PC-9 (cell line): ENCODE measurements at regions not wholly inside any gene's neighbourhood (a gene's known extent, or its start where the extent isn't known, plus 50 kb on each side); places are given as distances from the start of the nearest gene placed in this dataset.

ENCODE experiments used
- BruUV-seq: library from RNA; stranded (reverse); fragments of 400-500 nt; replicated peaks from 2 replicates; lab custom pipeline; 2021; lab: Mats Ljungman, UMichigan
- CTCF ChIA-PET: fragments of 300-600 bp; sonication (Branson Sonifier 250); formaldehyde crosslinking; loops from one replicate; lab custom pipeline; 2022; ENCODE audit warnings: antibody characterized with exemption; lab: Charles Lee
- POLR2A ChIA-PET: fragments of 300-600 bp; sonication (Branson Sonifier 250); formaldehyde crosslinking; loops from one replicate; lab custom pipeline; 2022; ENCODE audit warnings: antibody characterized with exemption; ENCODE audit not compliant: unreplicated experiment; lab: Charles Lee
- DNase-seq, 2 experiments: peaks; one replicate each; pipeline versions ENCODE4 v3.0.0 to v3.0.0-alpha.2; 2015 to 2022; ENCODE audit warnings: mixed read lengths in 1 of 2
- H2AFZ ChIP-seq: fragments of 200-600 bp; sonication (generic); 2 replicates; pipeline ENCODE4 v1.8.1; 2017; ENCODE audit warnings: antibody characterized with exemption
- H3F3A ChIP-seq: fragments of 200-600 bp; sonication (generic); 2 replicates; pipeline ENCODE4 v1.8.1; 2017; ENCODE audit warnings: antibody characterized with exemption, mild to moderate bottlenecking, low read depth; ENCODE audit not compliant: insufficient read depth
- H3K27ac ChIP-seq: fragments of 200-600 bp; sonication (generic); 2 replicates; pipeline ENCODE4 v1.6.1; 2016; ENCODE audit warnings: mixed run types
- H3K27me3 ChIP-seq: fragments of 200-600 bp; sonication (generic); 2 replicates; pipeline ENCODE4 v1.6.1; 2016; ENCODE audit warnings: low read depth, mixed run types; ENCODE audit not compliant: insufficient read depth
- H3K36me3 ChIP-seq: fragments of 200-600 bp; sonication (generic); 2 replicates; pipeline ENCODE4 v1.6.1; 2016; ENCODE audit warnings: low read depth, mixed run types
- H3K4me1 ChIP-seq: fragments of 200-600 bp; sonication (generic); replicated peaks from 2 replicates; pipeline ENCODE4 v1.6.1; 2016; ENCODE audit warnings: mixed run types; ENCODE audit not compliant: insufficient read depth
- H3K4me2 ChIP-seq: fragments of 200-600 bp; sonication (generic); 2 replicates; pipeline ENCODE4 v1.6.1; 2017; ENCODE audit warnings: mixed run types
- H3K4me3 ChIP-seq: fragments of 200-600 bp; sonication (generic); 2 replicates; pipeline ENCODE4 v1.6.1; 2016; ENCODE audit warnings: mixed run types
- H3K79me2 ChIP-seq: fragments of 200-600 bp; sonication (generic); 2 replicates; pipeline ENCODE4 v1.6.1; 2017; ENCODE audit warnings: low read depth, mixed run types
- H3K9me2 ChIP-seq: fragments of 200-600 bp; sonication (generic); 2 replicates; pipeline ENCODE4 v1.8.1; 2017; ENCODE audit warnings: mild to moderate bottlenecking; ENCODE audit not compliant: insufficient read depth
- H3K9me3 ChIP-seq: fragments of 200-600 bp; sonication (generic); 2 replicates; pipeline ENCODE4 v1.8.1; 2016; ENCODE audit warnings: low read depth; ENCODE audit not compliant: insufficient read depth
- H4K20me1 ChIP-seq: fragments of 200-600 bp; sonication (generic); 2 replicates; pipeline ENCODE4 v1.8.1; 2017; ENCODE audit not compliant: insufficient read depth
- EZH2 ChIP-seq: fragments of 200-600 bp; sonication (generic); IDR thresholded peaks from 2 replicates; pipeline ENCODE4 v1.8.0; 2017; ENCODE audit warnings: antibody characterized with exemption, low read depth
- intact Hi-C: fragments of 100-400 bp; cut with micrococcal nuclease; formaldehyde crosslinking; loops from one replicate; pipeline ENCODE4 v1.10.0; 2022; ENCODE audit not compliant: unreplicated experiment
- TF ChIP-seq, protein P1 (sequence below): fragments of 200-600 bp; sonication (generic); conservative IDR thresholded peaks from 2 replicates; pipeline ENCODE4 v1.6.1; 2017; ENCODE audit warnings: mixed run types, antibody characterized with exemption, mild to moderate bottlenecking, moderate library complexity

DNA sequence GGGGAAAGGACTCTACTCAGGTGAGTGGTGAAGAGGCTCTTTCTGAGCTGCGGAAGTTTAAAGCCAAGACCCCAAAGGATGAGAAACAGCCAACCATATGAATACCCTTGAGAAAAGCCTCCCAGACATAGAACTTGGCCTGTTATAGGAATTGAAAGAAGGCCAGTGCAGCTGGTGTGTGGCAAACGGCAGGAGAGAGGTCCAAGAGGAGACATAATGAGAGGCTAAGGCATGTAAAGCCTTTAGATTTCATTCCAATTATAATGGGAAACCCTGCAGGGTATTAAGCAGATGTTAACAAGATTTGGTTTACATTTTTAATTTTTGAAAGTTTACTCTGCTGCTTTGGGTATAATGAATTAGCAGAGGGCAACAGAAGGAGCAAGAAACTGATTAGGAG is 552.1 kb upstream of the FBXO33 start:
- Histone ChIP-seq H3F3A (no peaks in the 10 kb centered on the region), H3K4me2 (no peak overlapping the region), H3K27ac (no peak overlapping the region), H4K20me1 (no peaks in the 10 kb centered on the region), H3K79me2 (no peaks in the 10 kb centered on the region), H2AFZ (no peak overlapping the region), H3K4me1 (no peaks in the 10 kb centered on the region), H3K9me3 (no peaks in the 10 kb centered on the region), H3K4me3 (no peak overlapping the region), H3K9me2 (no peaks in the 10 kb centered on the region), H3K27me3 (no peaks in the 10 kb centered on the region), H3K36me3 (no peaks in the 10 kb centered on the region)
- CTCF ChIA-PET = no interaction called here
- intact Hi-C loops = no loop called here
- no TSS peak for BruUV-seq
- POLR2A ChIA-PET = no interaction called here
- no peak for DNase-seq
- TF ChIP-seq, protein P1, sequence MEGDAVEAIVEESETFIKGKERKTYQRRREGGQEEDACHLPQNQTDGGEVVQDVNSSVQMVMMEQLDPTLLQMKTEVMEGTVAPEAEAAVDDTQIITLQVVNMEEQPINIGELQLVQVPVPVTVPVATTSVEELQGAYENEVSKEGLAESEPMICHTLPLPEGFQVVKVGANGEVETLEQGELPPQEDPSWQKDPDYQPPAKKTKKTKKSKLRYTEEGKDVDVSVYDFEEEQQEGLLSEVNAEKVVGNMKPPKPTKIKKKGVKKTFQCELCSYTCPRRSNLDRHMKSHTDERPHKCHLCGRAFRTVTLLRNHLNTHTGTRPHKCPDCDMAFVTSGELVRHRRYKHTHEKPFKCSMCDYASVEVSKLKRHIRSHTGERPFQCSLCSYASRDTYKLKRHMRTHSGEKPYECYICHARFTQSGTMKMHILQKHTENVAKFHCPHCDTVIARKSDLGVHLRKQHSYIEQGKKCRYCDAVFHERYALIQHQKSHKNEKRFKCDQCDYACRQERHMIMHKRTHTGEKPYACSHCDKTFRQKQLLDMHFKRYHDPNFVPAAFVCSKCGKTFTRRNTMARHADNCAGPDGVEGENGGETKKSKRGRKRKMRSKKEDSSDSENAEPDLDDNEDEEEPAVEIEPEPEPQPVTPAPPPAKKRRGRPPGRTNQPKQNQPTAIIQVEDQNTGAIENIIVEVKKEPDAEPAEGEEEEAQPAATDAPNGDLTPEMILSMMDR = no peak
- no peak for TF ChIP-seq EZH2

DNA sequence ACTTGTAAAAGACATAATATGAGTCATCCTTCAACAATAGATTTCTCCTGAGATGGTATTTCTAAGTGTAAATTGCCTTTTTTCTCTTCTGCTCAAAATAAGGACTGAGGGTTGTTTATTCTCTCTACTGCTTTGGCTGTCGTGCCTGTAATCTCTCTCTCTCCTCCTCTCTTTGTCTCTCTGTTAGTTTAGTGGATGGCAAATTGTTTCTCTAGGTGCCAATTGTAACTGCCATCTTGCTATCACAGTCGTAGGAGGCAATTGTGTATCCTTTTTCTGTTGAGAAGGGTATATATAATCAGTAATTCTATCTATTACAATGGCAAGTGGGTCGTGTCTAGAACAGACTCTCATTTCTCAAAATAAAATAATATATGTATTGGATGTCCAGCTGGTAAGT is 545.0 kb upstream of the FBXO33 start:
- no peak for DNase-seq
- H3K27me3 ChIP-seq = no peaks in the 10 kb centered on the region
- no peak overlapping the region for H3K4me2 ChIP-seq
- no peaks in the 10 kb centered on the region for H3K4me1 ChIP-seq
- no peak overlapping the region for H3K4me3 ChIP-seq
- H3F3A ChIP-seq = no peaks in the 10 kb centered on the region
- no TSS peak for BruUV-seq
- POLR2A ChIA-PET = no interaction called here
- intact Hi-C loops = no loop called here
- CTCF ChIA-PET = no interaction called here
- H3K9me2 ChIP-seq = no peaks in the 10 kb centered on the region
- no peak overlapping the region for H2AFZ ChIP-seq
- H3K79me2 ChIP-seq = no peaks in the 10 kb centered on the region
- no peak for TF ChIP-seq EZH2
- TF ChIP-seq, protein P1 = no peak
- no peaks in the 10 kb centered on the region for H3K9me3 ChIP-seq
- H4K20me1 ChIP-seq = no peaks in the 10 kb centered on the region
- H3K36me3 ChIP-seq = no peaks in the 10 kb centered on the region
- H3K27ac ChIP-seq = no peak overlapping the region

DNA sequence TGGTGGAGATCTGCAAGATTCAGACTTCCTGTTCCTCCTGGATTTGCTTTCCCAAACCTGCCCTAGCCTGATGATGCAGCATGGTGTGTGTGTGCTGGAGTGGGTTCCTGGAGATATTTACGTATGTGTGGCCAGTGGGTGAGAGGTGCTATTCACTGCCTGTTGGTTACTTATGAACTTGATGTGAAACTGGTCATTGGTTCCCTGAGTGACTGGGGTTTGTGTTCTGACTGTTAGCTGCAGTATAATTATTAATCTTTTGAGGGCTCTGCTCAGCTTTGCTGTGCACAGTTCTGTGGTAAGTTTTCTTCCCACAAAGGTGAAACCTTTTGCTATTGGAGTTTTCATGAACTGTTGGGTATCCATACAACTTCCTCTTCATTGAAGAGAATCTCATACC is 541.8 kb upstream of the FBXO33 start:
- ChIA-PET CTCF (no interaction called here), POLR2A (no interaction called here)
- H3K9me3 ChIP-seq = no peaks in the 10 kb centered on the region
- H3K4me2 ChIP-seq = no peak overlapping the region
- no peaks in the 10 kb centered on the region for H3K4me1 ChIP-seq
- no peaks in the 10 kb centered on the region for H3F3A ChIP-seq
- DNase-seq = no peak
- TF ChIP-seq EZH2 = no peak
- TF ChIP-seq, protein P1 = no peak
- H3K79me2 ChIP-seq = no peaks in the 10 kb centered on the region
- no peaks in the 10 kb centered on the region for H3K36me3 ChIP-seq
- intact Hi-C loops = no loop called here
- BruUV-seq = no TSS peak
- H4K20me1 ChIP-seq = no peaks in the 10 kb centered on the region
- H3K4me3 ChIP-seq = no peak overlapping the region
- H3K27ac ChIP-seq = no peak overlapping the region
- no peak overlapping the region for H2AFZ ChIP-seq
- no peaks in the 10 kb centered on the region; the same call in 1 of the 2 replicates for H3K9me2 ChIP-seq
- no peaks in the 10 kb centered on the region for H3K27me3 ChIP-seq
